ENCODE measurements at regions not wholly inside any gene's neighbourhood (a gene's known extent, or its start where the extent isn't known, plus 50 kb on each side); places are given as distances from the start of the nearest gene placed in this dataset.

GRCh38 chr5:133691448-133691847 is 79.1 kb upstream of the FSTL4 start:
- no peak for DNase-seq (ENCODE audit: low read depth)
- TF ChIP-seq CTCF (conservative IDR thresholded peaks at IDR 0.05; ENCODE audit: low read depth, low read length) = no peak
- no peak overlapping the region for H3K4me3 ChIP-seq (ENCODE audit: low read length)

- TF ChIP-seq CTCF (conservative IDR thresholded peaks at IDR 0.05; ENCODE audit: low read depth, low read length) = no peak
- no peak for DNase-seq (ENCODE audit: low read depth)
- no peak overlapping the region for H3K4me3 ChIP-seq (ENCODE audit: low read length)
Observed at GRCh38 chr5:133690746-133691145, 78.4 kb upstream of the FSTL4 start.

GRCh38 chr5:133688391-133688790 is 76.0 kb upstream of the FSTL4 start:
- no peak for TF ChIP-seq CTCF (conservative IDR thresholded peaks at IDR 0.05; ENCODE audit: low read depth, low read length)
- no peak for DNase-seq (ENCODE audit: low read depth)
- H3K4me3 ChIP-seq (ENCODE audit: low read length) = no peak overlapping the region

GRCh38 chr5:133687212-133688061 is 75.1 kb upstream of the FSTL4 start:
- no peak for TF ChIP-seq CTCF (conservative IDR thresholded peaks at IDR 0.05; ENCODE audit: low read depth, low read length)
- H3K4me3 ChIP-seq (ENCODE audit: low read length) = no peak overlapping the region
- no peak for DNase-seq (ENCODE audit: low read depth)

- no peak overlapping the region for H3K4me3 ChIP-seq (ENCODE audit: low read length)
- no peak for DNase-seq (ENCODE audit: low read depth)
- no peak for TF ChIP-seq CTCF (conservative IDR thresholded peaks at IDR 0.05; ENCODE audit: low read depth, low read length)
Observed at GRCh38 chr5:133686566-133686965, 74.2 kb upstream of the FSTL4 start.

- no peak overlapping the region for H3K4me3 ChIP-seq (ENCODE audit: low read length)
- no peak for TF ChIP-seq CTCF (conservative IDR thresholded peaks at IDR 0.05; ENCODE audit: low read depth, low read length)
- DNase-seq (ENCODE audit: low read depth) = no peak
Observed at GRCh38 chr5:133685402-133686018, 73.2 kb upstream of the FSTL4 start.
